Liver (tissue), 3 donors: ENCODE measurements at regions not wholly inside any gene's neighbourhood (a gene's known extent, or its start where the extent isn't known, plus 50 kb on each side); places are given as distances from the start of the nearest gene placed in this dataset.

Source experiments
- EGR1 ChIP-seq, 2 donors: IDR thresholded peaks; 2 replicates each; pipeline ENCODE4 v1.6.1; 2016 to 2018; ENCODE audit warnings: antibody characterized with exemption in 2 of 2, low read depth in 2 of 2
- GABPA ChIP-seq, 2 donors: IDR thresholded peaks in 1 of 2; conservative IDR thresholded peaks in 1 of 2; 2 replicates each; pipeline ENCODE4 v1.6.1; 2016; ENCODE audit warnings: antibody characterized with exemption in 2 of 2, mild to moderate bottlenecking in 1 of 2, moderate library complexity in 1 of 2
- JUND ChIP-seq, 2 donors: IDR thresholded peaks; 2 replicates each; pipeline ENCODE4 v1.6.1; 2016; ENCODE audit warnings: antibody characterized with exemption in 2 of 2
- RXRA ChIP-seq, 2 donors: IDR thresholded peaks; 2 replicates each; pipeline ENCODE4 v1.6.1; 2017 to 2018; ENCODE audit warnings: antibody characterized with exemption in 2 of 2, mild to moderate bottlenecking in 1 of 2
- SP1 ChIP-seq: IDR thresholded peaks from 2 replicates; pipeline ENCODE4 v1.6.1; 2018; ENCODE audit warnings: antibody characterized with exemption, mild to moderate bottlenecking
- TAF1 ChIP-seq: conservative IDR thresholded peaks from 2 replicates; pipeline ENCODE4 v1.6.1; 2016; ENCODE audit warnings: antibody characterized with exemption, mild to moderate bottlenecking
- YY1 ChIP-seq: IDR thresholded peaks from 2 replicates; pipeline ENCODE4 v1.6.1; 2016; ENCODE audit warnings: antibody characterized with exemption, mild to moderate bottlenecking
- TF ChIP-seq, protein P1 (sequence below): fragments of 150-350 bp; IDR thresholded peaks from 2 replicates; pipeline ENCODE4 v1.5.1; 2017; ENCODE audit warnings: improper control_type of control experiment, low read depth, low read length; ENCODE audit not compliant: missing input control
- TF ChIP-seq, protein P2 (sequence below): IDR thresholded peaks from 2 replicates; pipeline ENCODE4 v1.6.1; 2016; ENCODE audit warnings: antibody characterized with exemption
- TF ChIP-seq, protein P3 (sequence below): IDR thresholded peaks from 2 replicates; pipeline ENCODE4 v1.6.1; 2016; ENCODE audit warnings: antibody characterized with exemption
- TF ChIP-seq, protein P4 (sequence below): IDR thresholded peaks from 2 replicates; pipeline ENCODE4 v1.6.1; 2016; ENCODE audit warnings: antibody characterized with exemption, mild to moderate bottlenecking
- TF ChIP-seq, protein P5 (sequence below): IDR thresholded peaks from 2 replicates; pipeline ENCODE4 v1.6.1; 2016; ENCODE audit warnings: antibody characterized with exemption
- donor health status: healthy.
- donor health status: healthy.

DNA sequence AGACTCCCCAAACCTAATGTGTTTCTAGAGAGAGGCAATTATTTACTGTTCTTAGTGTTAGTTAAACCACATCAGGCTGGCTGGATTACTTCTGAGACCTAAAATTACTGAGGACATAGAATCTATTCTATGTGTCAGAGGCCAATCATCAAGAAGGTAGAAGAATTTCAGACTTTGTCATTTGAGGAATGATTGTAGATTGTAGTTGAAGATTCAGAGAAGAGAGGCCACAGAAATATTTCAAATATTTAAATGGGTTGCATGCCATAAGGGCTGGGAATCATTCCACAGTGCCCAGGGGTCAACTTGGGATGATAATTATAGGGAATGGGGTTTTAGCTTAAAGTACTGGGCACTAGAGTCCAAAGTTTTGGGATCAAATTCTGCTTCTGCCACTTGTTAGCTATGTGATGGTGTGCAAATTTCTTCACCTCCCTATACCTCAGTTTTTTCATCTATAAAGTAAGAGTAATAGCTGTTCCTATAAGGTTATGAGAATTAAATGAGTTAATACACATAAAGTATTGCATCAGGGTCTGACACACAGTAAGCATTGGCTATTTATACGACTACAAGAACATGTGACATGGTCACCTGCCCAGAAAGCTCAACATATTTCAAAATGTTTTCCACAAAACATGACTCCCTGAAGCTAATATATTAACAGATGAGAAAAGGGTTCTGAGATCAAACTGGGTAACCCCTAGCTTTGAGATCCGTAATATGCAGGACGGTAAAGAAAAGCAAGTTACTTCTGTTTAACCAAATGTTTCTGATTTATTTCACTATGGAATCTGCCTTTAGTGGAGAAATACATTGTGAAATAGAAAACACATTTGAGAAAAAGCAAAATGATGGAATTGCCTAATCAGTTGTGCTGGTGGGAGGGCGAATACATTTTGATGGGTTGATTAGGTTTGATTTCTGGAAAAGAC is 69.7 kb upstream of the SPAG17 start:
- TF ChIP-seq, protein P1, sequence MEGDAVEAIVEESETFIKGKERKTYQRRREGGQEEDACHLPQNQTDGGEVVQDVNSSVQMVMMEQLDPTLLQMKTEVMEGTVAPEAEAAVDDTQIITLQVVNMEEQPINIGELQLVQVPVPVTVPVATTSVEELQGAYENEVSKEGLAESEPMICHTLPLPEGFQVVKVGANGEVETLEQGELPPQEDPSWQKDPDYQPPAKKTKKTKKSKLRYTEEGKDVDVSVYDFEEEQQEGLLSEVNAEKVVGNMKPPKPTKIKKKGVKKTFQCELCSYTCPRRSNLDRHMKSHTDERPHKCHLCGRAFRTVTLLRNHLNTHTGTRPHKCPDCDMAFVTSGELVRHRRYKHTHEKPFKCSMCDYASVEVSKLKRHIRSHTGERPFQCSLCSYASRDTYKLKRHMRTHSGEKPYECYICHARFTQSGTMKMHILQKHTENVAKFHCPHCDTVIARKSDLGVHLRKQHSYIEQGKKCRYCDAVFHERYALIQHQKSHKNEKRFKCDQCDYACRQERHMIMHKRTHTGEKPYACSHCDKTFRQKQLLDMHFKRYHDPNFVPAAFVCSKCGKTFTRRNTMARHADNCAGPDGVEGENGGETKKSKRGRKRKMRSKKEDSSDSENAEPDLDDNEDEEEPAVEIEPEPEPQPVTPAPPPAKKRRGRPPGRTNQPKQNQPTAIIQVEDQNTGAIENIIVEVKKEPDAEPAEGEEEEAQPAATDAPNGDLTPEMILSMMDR, result no peak
- TF ChIP-seq, protein P2, sequence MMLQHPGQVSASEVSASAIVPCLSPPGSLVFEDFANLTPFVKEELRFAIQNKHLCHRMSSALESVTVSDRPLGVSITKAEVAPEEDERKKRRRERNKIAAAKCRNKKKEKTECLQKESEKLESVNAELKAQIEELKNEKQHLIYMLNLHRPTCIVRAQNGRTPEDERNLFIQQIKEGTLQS, result no peak
- TF ChIP-seq, protein P3, sequence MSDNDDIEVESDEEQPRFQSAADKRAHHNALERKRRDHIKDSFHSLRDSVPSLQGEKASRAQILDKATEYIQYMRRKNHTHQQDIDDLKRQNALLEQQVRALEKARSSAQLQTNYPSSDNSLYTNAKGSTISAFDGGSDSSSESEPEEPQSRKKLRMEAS, result no peak
- no peak for TF ChIP-seq SP1
- no peak for TF ChIP-seq GABPA (IDR thresholded peaks at IDR 0.05 in 1 of 2, conservative IDR thresholded peaks at IDR 0.05 in 1 of 2)
- TF ChIP-seq, protein P4, sequence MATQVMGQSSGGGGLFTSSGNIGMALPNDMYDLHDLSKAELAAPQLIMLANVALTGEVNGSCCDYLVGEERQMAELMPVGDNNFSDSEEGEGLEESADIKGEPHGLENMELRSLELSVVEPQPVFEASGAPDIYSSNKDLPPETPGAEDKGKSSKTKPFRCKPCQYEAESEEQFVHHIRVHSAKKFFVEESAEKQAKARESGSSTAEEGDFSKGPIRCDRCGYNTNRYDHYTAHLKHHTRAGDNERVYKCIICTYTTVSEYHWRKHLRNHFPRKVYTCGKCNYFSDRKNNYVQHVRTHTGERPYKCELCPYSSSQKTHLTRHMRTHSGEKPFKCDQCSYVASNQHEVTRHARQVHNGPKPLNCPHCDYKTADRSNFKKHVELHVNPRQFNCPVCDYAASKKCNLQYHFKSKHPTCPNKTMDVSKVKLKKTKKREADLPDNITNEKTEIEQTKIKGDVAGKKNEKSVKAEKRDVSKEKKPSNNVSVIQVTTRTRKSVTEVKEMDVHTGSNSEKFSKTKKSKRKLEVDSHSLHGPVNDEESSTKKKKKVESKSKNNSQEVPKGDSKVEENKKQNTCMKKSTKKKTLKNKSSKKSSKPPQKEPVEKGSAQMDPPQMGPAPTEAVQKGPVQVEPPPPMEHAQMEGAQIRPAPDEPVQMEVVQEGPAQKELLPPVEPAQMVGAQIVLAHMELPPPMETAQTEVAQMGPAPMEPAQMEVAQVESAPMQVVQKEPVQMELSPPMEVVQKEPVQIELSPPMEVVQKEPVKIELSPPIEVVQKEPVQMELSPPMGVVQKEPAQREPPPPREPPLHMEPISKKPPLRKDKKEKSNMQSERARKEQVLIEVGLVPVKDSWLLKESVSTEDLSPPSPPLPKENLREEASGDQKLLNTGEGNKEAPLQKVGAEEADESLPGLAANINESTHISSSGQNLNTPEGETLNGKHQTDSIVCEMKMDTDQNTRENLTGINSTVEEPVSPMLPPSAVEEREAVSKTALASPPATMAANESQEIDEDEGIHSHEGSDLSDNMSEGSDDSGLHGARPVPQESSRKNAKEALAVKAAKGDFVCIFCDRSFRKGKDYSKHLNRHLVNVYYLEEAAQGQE, result no peak
- TF ChIP-seq YY1, result no peak
- TF ChIP-seq TAF1, result no peak
- TF ChIP-seq, protein P5, sequence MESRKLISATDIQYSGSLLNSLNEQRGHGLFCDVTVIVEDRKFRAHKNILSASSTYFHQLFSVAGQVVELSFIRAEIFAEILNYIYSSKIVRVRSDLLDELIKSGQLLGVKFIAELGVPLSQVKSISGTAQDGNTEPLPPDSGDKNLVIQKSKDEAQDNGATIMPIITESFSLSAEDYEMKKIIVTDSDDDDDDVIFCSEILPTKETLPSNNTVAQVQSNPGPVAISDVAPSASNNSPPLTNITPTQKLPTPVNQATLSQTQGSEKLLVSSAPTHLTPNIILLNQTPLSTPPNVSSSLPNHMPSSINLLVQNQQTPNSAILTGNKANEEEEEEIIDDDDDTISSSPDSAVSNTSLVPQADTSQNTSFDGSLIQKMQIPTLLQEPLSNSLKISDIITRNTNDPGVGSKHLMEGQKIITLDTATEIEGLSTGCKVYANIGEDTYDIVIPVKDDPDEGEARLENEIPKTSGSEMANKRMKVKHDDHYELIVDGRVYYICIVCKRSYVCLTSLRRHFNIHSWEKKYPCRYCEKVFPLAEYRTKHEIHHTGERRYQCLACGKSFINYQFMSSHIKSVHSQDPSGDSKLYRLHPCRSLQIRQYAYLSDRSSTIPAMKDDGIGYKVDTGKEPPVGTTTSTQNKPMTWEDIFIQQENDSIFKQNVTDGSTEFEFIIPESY, result no peak
- no peak for TF ChIP-seq JUND (IDR thresholded peaks at IDR 0.05)
- no peak for TF ChIP-seq RXRA (IDR thresholded peaks at IDR 0.05)
- no peak for TF ChIP-seq EGR1 (IDR thresholded peaks at IDR 0.05; ENCODE audit: low read depth in 2 of 2)
